ENCODE measurements at regions not wholly inside any gene's neighbourhood (a gene's known extent, or its start where the extent isn't known, plus 50 kb on each side); places are given as distances from the start of the nearest gene placed in this dataset.
"Not testable (repeated sequence)": the region's sequence is repeated elsewhere in the genome, so short reads cannot be mapped to it uniquely, and the experiment has no call there.

GRCh38 chr13:55893540-55893939, 1247.2 kb upstream of the PRR20A start:
- DNase-seq, result no peak
- CTCF ChIA-PET, result no interaction called here
- peaks cover 12% of the 10 kb centered on the region for H3K9me3 Mint-ChIP-seq
- H3K4me1 Mint-ChIP-seq, result no peaks in the 10 kb centered on the region
- H3K4me3 Mint-ChIP-seq, result no peak overlapping the region
- no peaks in the 10 kb centered on the region for H3K27me3 Mint-ChIP-seq
- no peak overlapping the region for H3K27ac Mint-ChIP-seq
- no peaks in the 10 kb centered on the region for H3K36me3 Mint-ChIP-seq

- CTCF ChIA-PET, result no interaction called here
These were observed 1203.5 kb upstream of the PRR20A start for GRCh38 chr13:55937180-55937579.

GRCh38 chr13:55948175-55948574, 1192.5 kb upstream of the PRR20A start:
- CTCF ChIA-PET, result no interaction called here
- H3K27me3 Mint-ChIP-seq, result no peaks in the 10 kb centered on the region
- no peak for DNase-seq
- H3K36me3 Mint-ChIP-seq, result no peaks in the 10 kb centered on the region
- H3K9me3 Mint-ChIP-seq, result peaks cover 5% of the 10 kb centered on the region
- no peak overlapping the region for H3K4me3 Mint-ChIP-seq
- H3K4me1 Mint-ChIP-seq, result no peaks in the 10 kb centered on the region
- H3K27ac Mint-ChIP-seq, result no peak overlapping the region

More at GRCh38 chr13:55937180-55937579, 1203.5 kb upstream of the PRR20A start:
- Mint-ChIP-seq H3K36me3 (no peaks in the 10 kb centered on the region), H3K27ac (no peak overlapping the region), H3K4me1 (no peaks in the 10 kb centered on the region), H3K9me3 (peaks cover 12% of the 10 kb centered on the region), H3K27me3 (no peaks in the 10 kb centered on the region), H3K4me3 (no peak overlapping the region)
- no peak for DNase-seq

GRCh38 chr13:55963934-55964333, 1176.8 kb upstream of the PRR20A start:
- Mint-ChIP-seq H3K9me3 (peaks cover 19% of the 10 kb centered on the region), H3K27ac (no peak overlapping the region), H3K4me1 (no peaks in the 10 kb centered on the region), H3K36me3 (no peaks in the 10 kb centered on the region), H3K4me3 (no peak overlapping the region), H3K27me3 (no peaks in the 10 kb centered on the region)
- DNase-seq, result no peak
- CTCF ChIA-PET, result no interaction called here

GRCh38 chr13:55967055-55967454, 1173.7 kb upstream of the PRR20A start:
- H3K36me3 Mint-ChIP-seq, result no peaks in the 10 kb centered on the region
- no peak overlapping the region for H3K27ac Mint-ChIP-seq
- H3K4me3 Mint-ChIP-seq, result no peak overlapping the region
- CTCF ChIA-PET, result no interaction called here
- no peaks in the 10 kb centered on the region for H3K4me1 Mint-ChIP-seq
- no peaks in the 10 kb centered on the region for H3K27me3 Mint-ChIP-seq
- H3K9me3 Mint-ChIP-seq, result peaks cover 15% of the 10 kb centered on the region
- DNase-seq, result no peak

- CTCF ChIA-PET, result no interaction called here
- H3K27me3 Mint-ChIP-seq, result no peaks in the 10 kb centered on the region
- no peaks in the 10 kb centered on the region for H3K36me3 Mint-ChIP-seq
- no peak overlapping the region for H3K27ac Mint-ChIP-seq
- peaks cover 10% of the 10 kb centered on the region for H3K9me3 Mint-ChIP-seq
- no peak overlapping the region for H3K4me3 Mint-ChIP-seq
- DNase-seq, result no peak
- no peaks in the 10 kb centered on the region for H3K4me1 Mint-ChIP-seq
These were observed 1163.3 kb upstream of the PRR20A start for GRCh38 chr13:55977436-55977835.

GRCh38 chr13:55981381-55981780, 1159.3 kb upstream of the PRR20A start:
- H3K4me1 Mint-ChIP-seq, result no peaks in the 10 kb centered on the region
- no peaks in the 10 kb centered on the region for H3K36me3 Mint-ChIP-seq
- CTCF ChIA-PET, result no interaction called here
- DNase-seq, result no peak
- H3K9me3 Mint-ChIP-seq, result peaks cover 10% of the 10 kb centered on the region
- no peak overlapping the region for H3K4me3 Mint-ChIP-seq
- no peak overlapping the region for H3K27ac Mint-ChIP-seq
- H3K27me3 Mint-ChIP-seq, result no peaks in the 10 kb centered on the region

GRCh38 chr13:55984026-55984425, 1156.7 kb upstream of the PRR20A start:
- H3K4me1 Mint-ChIP-seq, H3K9me3 Mint-ChIP-seq, H3K36me3 Mint-ChIP-seq, DNase-seq, H3K27ac Mint-ChIP-seq, CTCF ChIA-PET, H3K27me3 Mint-ChIP-seq, H3K4me3 Mint-ChIP-seq: not testable (repeated sequence)

- H3K27me3 Mint-ChIP-seq, result no peaks in the 10 kb centered on the region
- CTCF ChIA-PET, result no interaction called here
- DNase-seq, result no peak
- no peaks in the 10 kb centered on the region for H3K36me3 Mint-ChIP-seq
- no peak overlapping the region for H3K27ac Mint-ChIP-seq
- H3K4me1 Mint-ChIP-seq, result no peaks in the 10 kb centered on the region
- no peak overlapping the region for H3K4me3 Mint-ChIP-seq
- H3K9me3 Mint-ChIP-seq, result peaks cover 4% of the 10 kb centered on the region
These were observed 1150.1 kb upstream of the PRR20A start for GRCh38 chr13:55990631-55991030.

GRCh38 chr13:55991666-55992065, 1149.1 kb upstream of the PRR20A start:
- Mint-ChIP-seq H3K9me3 (peaks cover 2% of the 10 kb centered on the region), H3K36me3 (no peaks in the 10 kb centered on the region), H3K4me1 (no peaks in the 10 kb centered on the region), H3K27ac (no peak overlapping the region), H3K4me3 (no peak overlapping the region), H3K27me3 (no peaks in the 10 kb centered on the region)
- DNase-seq, result no peak
- CTCF ChIA-PET, result no interaction called here

GRCh38 chr13:55992145-55992544, 1148.6 kb upstream of the PRR20A start:
- no peak overlapping the region for H3K27ac Mint-ChIP-seq
- H3K4me1 Mint-ChIP-seq, result no peaks in the 10 kb centered on the region

GRCh38 chr13:55999709-56000108, 1141.0 kb upstream of the PRR20A start:
- Mint-ChIP-seq H3K4me1 (no peaks in the 10 kb centered on the region), H3K36me3 (no peaks in the 10 kb centered on the region), H3K27me3 (no peaks in the 10 kb centered on the region), H3K4me3 (no peak overlapping the region), H3K9me3 (peaks cover 13% of the 10 kb centered on the region), H3K27ac (no peak overlapping the region)
- DNase-seq, result no peak
- CTCF ChIA-PET, result no interaction called here

More at GRCh38 chr13:55992145-55992544, 1148.6 kb upstream of the PRR20A start:
- no peak overlapping the region for H3K4me3 Mint-ChIP-seq
- H3K27me3 Mint-ChIP-seq, result no peaks in the 10 kb centered on the region
- CTCF ChIA-PET, result no interaction called here
- no peaks in the 10 kb centered on the region for H3K36me3 Mint-ChIP-seq
- DNase-seq, result no peak
- peaks cover 3% of the 10 kb centered on the region for H3K9me3 Mint-ChIP-seq

GRCh38 chr13:56009418-56009817, 1131.3 kb upstream of the PRR20A start:
- H3K9me3 Mint-ChIP-seq, result peaks cover 6% of the 10 kb centered on the region
- H3K27ac Mint-ChIP-seq, result no peak overlapping the region
- H3K4me3 Mint-ChIP-seq, result no peak overlapping the region
- H3K4me1 Mint-ChIP-seq, result no peaks in the 10 kb centered on the region
- CTCF ChIA-PET, result no interaction called here
- no peaks in the 10 kb centered on the region for H3K36me3 Mint-ChIP-seq
- no peak for DNase-seq
- no peaks in the 10 kb centered on the region for H3K27me3 Mint-ChIP-seq

GRCh38 chr13:56012644-56013043, 1128.1 kb upstream of the PRR20A start:
- CTCF ChIA-PET, result no interaction called here
- Mint-ChIP-seq H3K9me3 (peaks cover 5% of the 10 kb centered on the region), H3K4me3 (no peak overlapping the region), H3K4me1 (no peaks in the 10 kb centered on the region), H3K27me3 (no peaks in the 10 kb centered on the region), H3K27ac (no peak overlapping the region), H3K36me3 (no peaks in the 10 kb centered on the region)
- DNase-seq, result no peak

GRCh38 chr13:56015919-56016318, 1124.8 kb upstream of the PRR20A start:
- H3K4me1 Mint-ChIP-seq, result no peaks in the 10 kb centered on the region
- no peaks in the 10 kb centered on the region for H3K27me3 Mint-ChIP-seq
- CTCF ChIA-PET, result no interaction called here
- no peaks in the 10 kb centered on the region for H3K36me3 Mint-ChIP-seq
- peaks cover 3% of the 10 kb centered on the region for H3K9me3 Mint-ChIP-seq
- H3K27ac Mint-ChIP-seq, result no peak overlapping the region
- H3K4me3 Mint-ChIP-seq, result no peak overlapping the region
- no peak for DNase-seq

- no peaks in the 10 kb centered on the region for H3K36me3 Mint-ChIP-seq
- no peak overlapping the region for H3K4me3 Mint-ChIP-seq
- H3K9me3 Mint-ChIP-seq, result peaks cover 4% of the 10 kb centered on the region
- no peak overlapping the region for H3K27ac Mint-ChIP-seq
- no peaks in the 10 kb centered on the region for H3K4me1 Mint-ChIP-seq
- no peak for DNase-seq
- no peaks in the 10 kb centered on the region for H3K27me3 Mint-ChIP-seq
- CTCF ChIA-PET, result no interaction called here
These were observed 1121.1 kb upstream of the PRR20A start for GRCh38 chr13:56019606-56020005.

Measured in activated naive CD4-positive, alpha-beta T cell treated with anti-CD3 and anti-CD28 coated beads, Interleukin-2, amount 10 ng/mL, durations not matched to agents 7 days and 5 days (primary cell).